ENCODE measurements at regions not wholly inside any gene's neighbourhood (a gene's known extent, or its start where the extent isn't known, plus 50 kb on each side); places are given as distances from the start of the nearest gene placed in this dataset.
A peak's percentile ranks its signal among the peaks of the same experiment; 100 is the strongest.

DNA sequence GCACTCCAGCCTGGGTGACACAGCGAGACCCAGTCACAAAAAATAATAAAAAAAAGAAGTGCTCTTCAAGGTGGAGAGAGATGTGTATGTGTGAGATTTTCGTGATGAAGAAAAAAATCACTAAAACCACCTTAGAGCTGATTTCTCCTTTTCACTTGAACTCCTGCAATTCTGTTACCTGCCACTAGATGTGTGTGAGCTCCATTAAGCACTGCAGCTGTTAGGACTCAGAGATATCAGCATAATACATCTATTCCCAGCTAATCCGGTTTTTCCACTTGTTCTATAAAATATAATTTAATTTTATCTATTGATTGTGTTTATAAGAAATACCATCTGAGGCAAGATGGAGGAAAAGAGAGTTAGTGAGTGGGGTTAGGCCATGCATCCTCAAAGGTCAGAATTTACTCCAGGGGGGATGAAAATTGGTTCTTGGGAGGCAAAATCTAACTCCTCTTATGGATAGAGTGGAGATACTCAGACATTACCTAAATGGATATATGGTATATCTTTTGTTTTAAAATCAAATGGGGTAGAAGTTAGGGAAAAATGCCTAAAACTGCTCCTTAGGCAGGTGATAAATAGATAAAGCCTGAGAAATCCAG, 152.7 kb downstream of the IL20RB start:
- TF ChIP-seq, protein P1, sequence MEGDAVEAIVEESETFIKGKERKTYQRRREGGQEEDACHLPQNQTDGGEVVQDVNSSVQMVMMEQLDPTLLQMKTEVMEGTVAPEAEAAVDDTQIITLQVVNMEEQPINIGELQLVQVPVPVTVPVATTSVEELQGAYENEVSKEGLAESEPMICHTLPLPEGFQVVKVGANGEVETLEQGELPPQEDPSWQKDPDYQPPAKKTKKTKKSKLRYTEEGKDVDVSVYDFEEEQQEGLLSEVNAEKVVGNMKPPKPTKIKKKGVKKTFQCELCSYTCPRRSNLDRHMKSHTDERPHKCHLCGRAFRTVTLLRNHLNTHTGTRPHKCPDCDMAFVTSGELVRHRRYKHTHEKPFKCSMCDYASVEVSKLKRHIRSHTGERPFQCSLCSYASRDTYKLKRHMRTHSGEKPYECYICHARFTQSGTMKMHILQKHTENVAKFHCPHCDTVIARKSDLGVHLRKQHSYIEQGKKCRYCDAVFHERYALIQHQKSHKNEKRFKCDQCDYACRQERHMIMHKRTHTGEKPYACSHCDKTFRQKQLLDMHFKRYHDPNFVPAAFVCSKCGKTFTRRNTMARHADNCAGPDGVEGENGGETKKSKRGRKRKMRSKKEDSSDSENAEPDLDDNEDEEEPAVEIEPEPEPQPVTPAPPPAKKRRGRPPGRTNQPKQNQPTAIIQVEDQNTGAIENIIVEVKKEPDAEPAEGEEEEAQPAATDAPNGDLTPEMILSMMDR (IDR thresholded peaks at IDR 0.05): peak; percentile 13 to 63 (median 46)
- no peak for TF ChIP-seq POLR2AphosphoS5 (IDR thresholded peaks at IDR 0.05)

Measured in upper lobe of left lung (tissue), 4 donors.